ENCODE measurements at regions not wholly inside any gene's neighbourhood (a gene's known extent, or its start where the extent isn't known, plus 50 kb on each side); places are given as distances from the start of the nearest gene placed in this dataset.
"Not testable (repeated sequence)": the region's sequence is repeated elsewhere in the genome, so short reads cannot be mapped to it uniquely, and the experiment has no call there.

GRCh38 chr5:15384581-15384980, 115.4 kb upstream of the FBXL7 start:
- intact Hi-C loops (cut with micrococcal nuclease), result no loop called here

GRCh38 chr5:15384176-15384575, 115.8 kb upstream of the FBXL7 start:
- intact Hi-C loops (cut with micrococcal nuclease), result no loop called here

GRCh38 chr5:15383469-15383868, 116.5 kb upstream of the FBXL7 start:
- intact Hi-C loops (cut with micrococcal nuclease), result no loop called here

- intact Hi-C loops (cut with micrococcal nuclease), result no loop called here
Observed at GRCh38 chr5:15383021-15383420, 117.0 kb upstream of the FBXL7 start.

GRCh38 chr5:15377573-15378340, 122.2 kb upstream of the FBXL7 start:
- intact Hi-C loops (cut with micrococcal nuclease), result no loop called here

- intact Hi-C loops (cut with micrococcal nuclease), result no loop called here
Observed at GRCh38 chr5:15376803-15377202, 123.2 kb upstream of the FBXL7 start.

- intact Hi-C loops (cut with micrococcal nuclease), result no loop called here
Observed at GRCh38 chr5:15376088-15376487, 123.9 kb upstream of the FBXL7 start.

- intact Hi-C loops (cut with micrococcal nuclease), result no loop called here
Observed at GRCh38 chr5:15375559-15375958, 124.4 kb upstream of the FBXL7 start.

- intact Hi-C loops (cut with micrococcal nuclease), result no loop called here
Observed at GRCh38 chr5:15374886-15375285, 125.1 kb upstream of the FBXL7 start.

GRCh38 chr5:15373151-15373550, 126.8 kb upstream of the FBXL7 start:
- intact Hi-C loops (cut with micrococcal nuclease), result no loop called here

GRCh38 chr5:15371184-15371583, 128.8 kb upstream of the FBXL7 start:
- intact Hi-C loops (cut with micrococcal nuclease), result no loop called here

GRCh38 chr5:15368835-15369234, 131.1 kb upstream of the FBXL7 start:
- intact Hi-C loops (cut with micrococcal nuclease), result no loop called here

GRCh38 chr5:15367489-15367888, 132.5 kb upstream of the FBXL7 start:
- intact Hi-C loops (cut with micrococcal nuclease), result no loop called here

- intact Hi-C loops (cut with micrococcal nuclease), result no loop called here
Observed at GRCh38 chr5:15366676-15367391, 133.1 kb upstream of the FBXL7 start.

- intact Hi-C loops (cut with micrococcal nuclease), result no loop called here
Observed at GRCh38 chr5:15365070-15365469, 134.9 kb upstream of the FBXL7 start.

- intact Hi-C loops (cut with micrococcal nuclease), result no loop called here
Observed at GRCh38 chr5:15363601-15364000, 136.4 kb upstream of the FBXL7 start.

- intact Hi-C loops (cut with micrococcal nuclease), result not testable (repeated sequence)
Observed at GRCh38 chr5:15357092-15357453, 142.9 kb upstream of the FBXL7 start.

- intact Hi-C loops (cut with micrococcal nuclease), result not testable (repeated sequence)
Observed at GRCh38 chr5:15356308-15357091, 143.5 kb upstream of the FBXL7 start.

GRCh38 chr5:15354021-15354420, 146.0 kb upstream of the FBXL7 start:
- intact Hi-C loops (cut with micrococcal nuclease), result no loop called here

GRCh38 chr5:15353086-15353645, 146.8 kb upstream of the FBXL7 start:
- intact Hi-C loops (cut with micrococcal nuclease), result no loop called here

GRCh38 chr5:15350614-15351013, 149.4 kb upstream of the FBXL7 start:
- intact Hi-C loops (cut with micrococcal nuclease), result no loop called here

- intact Hi-C loops (cut with micrococcal nuclease), result no loop called here
Observed at GRCh38 chr5:15346738-15347137, 153.2 kb upstream of the FBXL7 start.

Measured in T-helper 2 cell treated with Interferon-gamma antibody and Interleukin-4, amounts not matched to agents 100 ng/mL and 5 ng/mL, for 36 hours (primary cell).